ENCODE measurements at regions not wholly inside any gene's neighbourhood (a gene's known extent, or its start where the extent isn't known, plus 50 kb on each side); places are given as distances from the start of the nearest gene placed in this dataset.

DNA sequence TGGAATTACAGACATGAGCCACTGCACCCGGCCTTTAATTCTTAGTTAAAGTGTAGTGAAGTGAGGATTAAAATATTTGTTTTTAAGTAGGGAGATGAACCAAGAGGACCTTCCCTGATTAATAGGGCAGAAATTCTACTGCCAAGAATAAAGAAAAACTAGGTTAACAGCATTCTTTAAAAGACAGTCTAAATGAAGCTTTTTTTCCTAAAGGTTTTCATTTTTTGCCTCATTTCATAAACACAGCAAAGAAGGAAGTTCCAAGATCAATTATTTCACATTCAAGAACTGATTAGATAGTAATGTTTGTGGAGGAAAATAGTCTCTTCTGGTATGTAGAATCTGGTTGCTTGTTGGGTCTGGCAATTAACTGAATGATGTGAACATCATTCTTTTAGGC is 112.1 kb upstream of the ARSJ start:
- DNase-seq (ENCODE audit: insufficient read length) = no peak
- FAIRE-seq = no peak
- TF ChIP-seq POLR2AphosphoS5 (IDR thresholded peaks at IDR 0.05; ENCODE audit: low read depth, low read length) = no peak
- TF ChIP-seq TAF1 (IDR thresholded peaks at IDR 0.05; ENCODE audit: borderline replicate concordance, low read depth, low read length) = no peak
- TF ChIP-seq POLR2A (IDR thresholded peaks at IDR 0.05; ENCODE audit: low read depth, low read length) = no peak

DNA sequence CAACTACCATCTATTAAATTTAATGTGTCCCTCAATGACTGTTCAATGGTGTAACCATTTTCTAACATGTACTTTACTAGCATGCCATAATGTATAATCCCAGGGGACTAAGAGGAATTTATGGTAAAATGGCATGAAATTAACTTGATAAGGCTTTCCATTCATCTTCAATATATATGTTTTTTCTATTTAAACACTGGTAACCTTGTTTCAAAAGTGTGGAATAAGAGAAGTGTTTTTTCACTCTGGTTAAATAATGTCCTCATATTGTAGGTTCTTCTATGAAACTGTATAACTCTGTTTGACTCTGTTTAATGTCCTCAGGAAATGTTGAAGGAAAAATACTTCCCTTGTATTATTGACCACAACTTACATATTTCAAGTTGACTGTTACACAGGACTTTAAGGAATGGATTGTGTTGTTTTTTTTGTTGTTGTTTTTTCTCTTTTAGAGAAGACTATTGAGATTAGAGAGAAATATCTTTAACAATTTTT is 113.8 kb upstream of the ARSJ start:
- TF ChIP-seq POLR2A (IDR thresholded peaks at IDR 0.05; ENCODE audit: low read depth, low read length) (no peak), POLR2AphosphoS5 (IDR thresholded peaks at IDR 0.05; ENCODE audit: low read depth, low read length) (no peak), TAF1 (IDR thresholded peaks at IDR 0.05; ENCODE audit: borderline replicate concordance, low read depth, low read length) (no peak)
- DNase-seq (ENCODE audit: insufficient read length) (no peak), FAIRE-seq (no peak)

DNA sequence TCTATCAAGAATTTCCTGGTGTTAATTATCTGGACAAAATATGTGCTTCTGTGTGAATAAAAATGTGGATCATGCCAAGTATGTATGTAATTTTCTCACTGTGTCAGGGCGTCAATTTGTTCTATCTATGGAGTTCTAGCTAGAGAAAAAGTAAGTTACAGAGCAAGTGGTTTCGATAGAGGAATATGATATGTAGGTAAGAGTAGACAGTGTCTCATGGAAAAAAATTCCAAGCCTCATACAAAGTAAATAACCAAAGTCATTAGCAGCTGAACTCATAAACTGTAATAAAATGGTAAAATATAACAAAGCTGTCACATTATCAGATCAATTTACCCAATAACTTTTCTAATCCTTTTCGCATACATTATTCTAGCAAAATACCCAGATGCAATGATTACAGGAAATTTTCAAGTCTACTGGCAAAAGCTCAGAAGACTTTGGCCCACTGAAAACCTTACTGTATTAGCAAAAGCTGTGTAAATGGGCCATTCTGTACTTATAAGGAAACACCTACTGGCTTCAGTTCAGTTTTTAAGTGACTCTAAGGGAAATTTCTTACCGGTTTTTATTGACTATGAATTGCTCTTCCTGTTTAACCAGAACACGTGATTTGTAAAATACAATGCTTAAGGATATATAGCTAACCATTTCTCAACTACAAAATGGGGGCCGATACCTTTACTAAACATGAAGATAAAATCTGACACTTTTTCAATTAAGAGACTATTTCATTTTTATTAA is 121.0 kb upstream of the ARSJ start:
- FAIRE-seq (no peak), DNase-seq (ENCODE audit: insufficient read length) (no peak)
- TF ChIP-seq POLR2AphosphoS5 (IDR thresholded peaks at IDR 0.05; ENCODE audit: low read depth, low read length) = no peak
- TF ChIP-seq TAF1 (IDR thresholded peaks at IDR 0.05; ENCODE audit: borderline replicate concordance, low read depth, low read length) = no peak
- TF ChIP-seq POLR2A (IDR thresholded peaks at IDR 0.05; ENCODE audit: low read depth, low read length) = no peak

DNA sequence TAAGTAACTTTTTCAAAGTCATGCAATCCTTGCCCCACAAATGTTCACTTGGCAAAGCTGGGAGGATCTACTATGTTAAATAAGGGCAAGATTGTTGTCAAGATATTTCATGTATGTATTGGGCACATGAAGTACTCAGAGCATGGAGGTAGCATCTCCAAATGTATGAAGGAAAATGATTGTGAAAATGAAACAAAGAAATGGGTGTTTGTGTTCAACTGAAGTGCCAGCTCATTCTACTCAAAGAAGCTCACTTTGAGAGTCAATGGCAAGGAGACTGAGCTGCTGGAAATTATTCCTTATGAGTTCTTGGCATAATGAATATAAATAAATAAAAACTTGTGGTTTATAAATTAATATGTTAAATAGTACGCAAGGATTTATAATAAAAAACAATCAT is 124.5 kb upstream of the ARSJ start:
- DNase-seq (ENCODE audit: insufficient read length) = no peak
- TF ChIP-seq POLR2A (IDR thresholded peaks at IDR 0.05; ENCODE audit: low read depth, low read length) = no peak
- TF ChIP-seq TAF1 (IDR thresholded peaks at IDR 0.05; ENCODE audit: borderline replicate concordance, low read depth, low read length) = no peak
- TF ChIP-seq POLR2AphosphoS5 (IDR thresholded peaks at IDR 0.05; ENCODE audit: low read depth, low read length) = no peak
- no peak for FAIRE-seq

DNA sequence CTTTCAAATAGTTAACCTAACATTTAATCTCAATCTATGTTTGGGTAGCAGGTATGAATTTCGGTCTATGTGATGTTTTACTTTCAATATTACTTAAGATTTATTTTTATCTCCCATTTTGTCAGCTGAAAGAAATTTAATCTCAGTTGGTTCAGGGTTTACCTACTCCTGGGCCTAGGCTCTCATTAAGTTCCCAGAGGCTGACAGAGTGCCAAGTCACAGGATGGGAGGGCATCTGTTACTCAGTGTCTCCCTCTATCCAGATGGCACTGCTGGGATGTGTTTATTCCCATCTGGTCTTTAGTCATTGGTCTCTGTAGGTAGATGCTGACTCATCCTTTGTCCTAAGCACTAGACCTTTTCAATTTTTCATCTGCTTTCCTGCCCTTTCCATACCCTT is 129.4 kb upstream of the ARSJ start:
- no peak for DNase-seq (ENCODE audit: insufficient read length)
- FAIRE-seq = no peak
- TF ChIP-seq POLR2AphosphoS5 (IDR thresholded peaks at IDR 0.05; ENCODE audit: low read depth, low read length) (no peak), TAF1 (IDR thresholded peaks at IDR 0.05; ENCODE audit: borderline replicate concordance, low read depth, low read length) (no peak), POLR2A (IDR thresholded peaks at IDR 0.05; ENCODE audit: low read depth, low read length) (no peak)

DNA sequence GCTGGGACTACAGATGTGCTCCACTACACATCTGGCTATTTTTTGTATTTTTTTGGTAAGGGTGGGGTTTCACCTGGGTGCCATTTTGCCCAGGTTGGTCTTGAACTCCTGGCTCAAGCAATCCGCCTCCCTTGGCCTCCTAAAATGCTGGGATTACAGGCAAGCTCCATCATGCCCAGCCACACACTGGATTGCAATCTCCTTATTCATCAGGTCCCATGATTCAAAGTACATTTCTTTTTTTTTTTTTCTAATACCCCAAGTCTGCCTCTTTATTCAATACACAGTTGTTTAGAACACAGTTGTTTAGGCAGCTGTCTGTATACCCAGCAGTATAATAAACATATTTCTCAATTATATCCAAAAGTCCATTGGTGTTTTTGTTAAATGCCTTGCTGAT is 130.3 kb upstream of the ARSJ start:
- FAIRE-seq = no peak
- TF ChIP-seq POLR2A (IDR thresholded peaks at IDR 0.05; ENCODE audit: low read depth, low read length) (no peak), POLR2AphosphoS5 (IDR thresholded peaks at IDR 0.05; ENCODE audit: low read depth, low read length) (no peak), TAF1 (IDR thresholded peaks at IDR 0.05; ENCODE audit: borderline replicate concordance, low read depth, low read length) (no peak)
- no peak for DNase-seq (ENCODE audit: insufficient read length)

DNA sequence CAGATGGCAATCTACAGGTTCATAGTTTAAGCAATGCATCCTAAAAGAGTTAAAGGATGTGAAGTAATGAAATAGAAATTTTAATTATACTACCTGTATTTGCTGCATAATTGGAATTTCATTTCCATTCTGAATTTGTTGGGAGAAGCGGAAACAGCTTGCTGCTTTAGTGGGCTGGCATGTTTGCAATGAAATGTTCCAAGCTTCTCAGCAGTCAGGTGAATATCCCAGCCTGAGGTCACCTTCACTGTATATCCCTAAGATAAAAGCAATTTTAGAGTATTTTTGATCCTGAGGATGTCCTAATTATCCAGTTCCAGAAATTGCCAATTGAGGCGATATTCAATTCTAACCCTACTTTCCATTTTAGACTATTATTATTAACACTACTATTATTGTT is 136.1 kb upstream of the ARSJ start:
- DNase-seq (ENCODE audit: insufficient read length) (no peak), FAIRE-seq (no peak)
- TF ChIP-seq POLR2A (IDR thresholded peaks at IDR 0.05; ENCODE audit: low read depth, low read length) (no peak), TAF1 (IDR thresholded peaks at IDR 0.05; ENCODE audit: borderline replicate concordance, low read depth, low read length) (no peak), POLR2AphosphoS5 (IDR thresholded peaks at IDR 0.05; ENCODE audit: low read depth, low read length) (no peak)

DNA sequence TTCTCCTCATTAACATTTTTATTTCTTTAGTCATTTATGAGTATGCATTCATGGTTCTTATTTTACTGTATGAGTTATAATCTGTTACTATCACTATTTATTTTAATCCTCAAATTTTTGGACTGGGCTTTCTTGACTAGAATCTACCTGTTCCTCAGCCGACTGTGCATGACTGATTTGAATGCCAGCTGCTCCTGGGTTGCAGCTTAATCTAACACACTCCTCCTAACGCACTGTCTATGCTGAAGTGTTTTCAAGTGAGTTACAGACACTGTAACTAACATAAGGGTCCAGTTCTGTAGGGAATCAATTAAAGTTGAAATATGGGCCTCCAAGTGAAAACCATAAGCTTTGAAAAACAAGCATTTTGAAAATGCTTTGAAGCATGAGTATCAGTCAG is 137.4 kb upstream of the ARSJ start:
- no peak for FAIRE-seq
- DNase-seq (ENCODE audit: insufficient read length) = no peak
- no peak for TF ChIP-seq TAF1 (IDR thresholded peaks at IDR 0.05; ENCODE audit: borderline replicate concordance, low read depth, low read length)

DNA sequence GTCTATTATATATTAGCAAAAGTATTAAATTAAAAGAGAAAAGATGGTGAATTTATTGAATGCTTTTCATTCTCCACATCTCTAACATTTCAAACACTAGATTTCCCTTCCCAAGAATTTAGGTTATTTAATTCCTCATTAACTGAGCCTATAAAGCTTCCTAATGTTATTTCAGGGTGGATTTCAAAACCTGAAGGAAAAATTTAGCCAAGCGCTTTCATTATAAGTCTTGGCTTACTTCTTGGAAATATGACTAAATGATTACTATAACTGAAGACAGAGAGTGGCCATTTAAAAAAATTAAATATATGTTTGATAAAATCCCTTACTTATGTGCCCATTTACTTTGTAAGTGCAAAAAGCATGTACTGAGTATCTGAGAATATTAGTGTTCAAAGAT is 141.8 kb upstream of the ARSJ start:
- TF ChIP-seq POLR2A (IDR thresholded peaks at IDR 0.05; ENCODE audit: low read depth, low read length) (no peak), TAF1 (IDR thresholded peaks at IDR 0.05; ENCODE audit: borderline replicate concordance, low read depth, low read length) (no peak), POLR2AphosphoS5 (IDR thresholded peaks at IDR 0.05; ENCODE audit: low read depth, low read length) (no peak)
- DNase-seq (ENCODE audit: insufficient read length) (no peak), FAIRE-seq (no peak)

DNA sequence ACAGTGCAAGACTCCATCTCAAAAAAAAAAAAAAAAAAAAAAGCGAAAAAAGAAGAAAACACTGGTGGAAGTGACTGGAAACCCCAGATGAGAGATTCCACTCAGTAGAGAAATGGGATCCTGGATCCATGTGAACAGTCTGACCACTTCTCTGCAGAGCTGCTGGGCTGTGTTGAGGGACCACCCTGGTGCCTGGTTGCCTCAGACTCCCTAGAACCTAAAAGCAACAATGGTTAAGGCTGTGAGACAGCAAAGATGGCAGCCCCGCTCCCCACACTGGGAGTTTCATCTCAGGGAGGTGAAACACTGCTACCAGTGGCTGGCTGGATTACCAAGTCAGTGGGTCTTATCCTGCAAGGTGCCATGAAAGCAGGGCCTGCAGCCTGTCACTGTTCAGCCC is 152.8 kb upstream of the ARSJ start:
- no peak for FAIRE-seq
- TF ChIP-seq POLR2AphosphoS5 (IDR thresholded peaks at IDR 0.05; ENCODE audit: low read depth, low read length) (no peak), TAF1 (IDR thresholded peaks at IDR 0.05; ENCODE audit: borderline replicate concordance, low read depth, low read length) (no peak), POLR2A (IDR thresholded peaks at IDR 0.05; ENCODE audit: low read depth, low read length) (no peak)
- no peak for DNase-seq (ENCODE audit: insufficient read length)

DNA sequence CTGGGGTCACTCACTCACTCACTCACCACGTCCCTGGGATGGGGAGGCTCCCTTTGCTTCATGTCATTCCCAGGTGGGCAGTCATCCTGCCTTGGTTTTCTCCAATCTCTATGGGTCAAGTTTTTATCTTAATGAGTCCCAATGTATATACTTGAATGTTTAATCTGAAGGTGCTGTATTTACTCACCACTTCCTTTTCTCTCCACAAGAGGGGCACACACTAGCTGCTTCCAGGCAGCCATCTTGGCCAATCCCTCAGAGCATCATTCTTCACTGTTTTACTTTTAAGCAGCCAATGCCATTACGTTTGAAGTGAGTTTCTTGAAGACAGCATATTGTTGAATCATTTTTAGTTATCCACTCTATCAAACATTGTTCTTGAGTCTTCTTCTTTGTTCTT is 153.4 kb upstream of the ARSJ start:
- TF ChIP-seq TAF1 (IDR thresholded peaks at IDR 0.05; ENCODE audit: borderline replicate concordance, low read depth, low read length) = no peak
- TF ChIP-seq POLR2A (IDR thresholded peaks at IDR 0.05; ENCODE audit: low read depth, low read length) = no peak
- FAIRE-seq (no peak), DNase-seq (ENCODE audit: insufficient read length) (no peak)

DNA sequence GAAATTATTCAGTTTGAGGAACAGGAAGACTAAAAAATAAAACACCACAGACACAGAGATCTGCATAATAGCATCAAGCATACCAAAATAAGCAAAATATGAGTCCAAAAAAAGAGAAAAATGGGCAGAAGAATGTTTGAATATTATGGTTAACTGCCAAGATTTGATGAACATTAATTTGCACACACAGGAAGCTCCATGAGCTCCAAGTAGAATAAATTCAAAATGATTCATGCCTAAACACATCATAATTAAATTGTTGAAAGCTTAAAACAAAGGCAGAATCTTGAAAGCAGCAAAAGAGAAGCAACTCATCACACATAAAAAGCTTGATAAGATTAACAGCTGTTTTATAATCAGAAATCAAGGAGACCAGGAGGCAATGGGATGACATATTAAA is 156.6 kb upstream of the ARSJ start:
- DNase-seq (ENCODE audit: insufficient read length) (no peak), FAIRE-seq (no peak)
- TF ChIP-seq TAF1 (IDR thresholded peaks at IDR 0.05; ENCODE audit: borderline replicate concordance, low read depth, low read length) = no peak

DNA sequence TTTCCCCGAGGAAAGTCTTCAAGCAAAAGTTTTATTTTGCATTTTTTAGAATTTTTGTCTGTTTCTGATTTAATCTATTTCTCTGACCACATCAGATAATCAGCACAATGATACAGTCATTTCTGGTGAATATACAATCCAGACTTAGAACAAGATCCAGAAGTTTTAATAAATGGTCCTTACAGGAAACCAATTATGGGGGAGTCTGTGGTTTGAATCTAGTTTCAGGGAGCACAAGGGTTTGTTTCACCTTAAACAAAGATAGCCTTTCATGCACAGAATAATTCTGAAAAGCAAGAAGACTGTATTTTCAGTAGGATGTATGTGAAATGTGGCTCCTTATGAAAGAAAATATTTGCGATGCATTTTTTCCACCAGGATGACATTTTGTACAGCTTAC is 158.5 kb upstream of the ARSJ start:
- TF ChIP-seq POLR2A (IDR thresholded peaks at IDR 0.05; ENCODE audit: low read depth, low read length) = no peak
- no peak for TF ChIP-seq POLR2AphosphoS5 (IDR thresholded peaks at IDR 0.05; ENCODE audit: low read depth, low read length)
- TF ChIP-seq TAF1 (IDR thresholded peaks at IDR 0.05; ENCODE audit: borderline replicate concordance, low read depth, low read length) = no peak
- no peak for DNase-seq (ENCODE audit: insufficient read length)
- FAIRE-seq = no peak
